Chondrocyte (in vitro differentiated cells): ENCODE measurements at regions not wholly inside any gene's neighbourhood (a gene's known extent, or its start where the extent isn't known, plus 50 kb on each side); places are given as distances from the start of the nearest gene placed in this dataset.

Experiments used
- DNase-seq: peaks from one replicate; pipeline ENCODE4 v3.0.0; 2021; ENCODE audit warnings: mixed read lengths, low spot score
- H3K27ac Mint-ChIP-seq: one replicate; pipeline ENCODE4 v1.8.0; 2021; ENCODE audit warnings: mild to moderate bottlenecking, moderate library complexity, mixed read lengths; ENCODE audit not compliant: unreplicated experiment
- H3K27me3 Mint-ChIP-seq: 2 replicates; pipeline ENCODE4 v1.8.0; 2021; ENCODE audit warnings: low read depth, mixed read lengths
- H3K36me3 Mint-ChIP-seq: 2 replicates; pipeline ENCODE4 v1.8.0; 2021; ENCODE audit warnings: low read depth, mixed read lengths
- H3K4me1 Mint-ChIP-seq: 2 replicates; pipeline ENCODE4 v1.8.0; 2021; ENCODE audit warnings: low read depth, mild to moderate bottlenecking, mixed read lengths
- H3K4me3 Mint-ChIP-seq: one replicate; pipeline ENCODE4 v1.8.0; 2021; ENCODE audit warnings: mild to moderate bottlenecking, moderate library complexity, mixed read lengths; ENCODE audit not compliant: unreplicated experiment
- H3K9me3 Mint-ChIP-seq: 2 replicates; pipeline ENCODE4 v1.8.0; 2021; ENCODE audit warnings: low read depth, mixed read lengths
- TF ChIP-seq, protein P1 (sequence below): fragments of 200-600 bp; sonication (generic); IDR thresholded peaks from 2 replicates; pipeline ENCODE4 v1.5.0; 2021; ENCODE audit warnings: antibody characterized with exemption, mild to moderate bottlenecking, moderate library complexity

GRCh38 chr2:192254444-192254843, 59.7 kb upstream of the TMEFF2 start:
- H3K9me3 Mint-ChIP-seq = no peaks in the 10 kb centered on the region
- peaks cover 7% of the 10 kb centered on the region for H3K4me1 Mint-ChIP-seq

GRCh38 chr2:192253692-192254091, 59.0 kb upstream of the TMEFF2 start:
- TF ChIP-seq, protein P1, sequence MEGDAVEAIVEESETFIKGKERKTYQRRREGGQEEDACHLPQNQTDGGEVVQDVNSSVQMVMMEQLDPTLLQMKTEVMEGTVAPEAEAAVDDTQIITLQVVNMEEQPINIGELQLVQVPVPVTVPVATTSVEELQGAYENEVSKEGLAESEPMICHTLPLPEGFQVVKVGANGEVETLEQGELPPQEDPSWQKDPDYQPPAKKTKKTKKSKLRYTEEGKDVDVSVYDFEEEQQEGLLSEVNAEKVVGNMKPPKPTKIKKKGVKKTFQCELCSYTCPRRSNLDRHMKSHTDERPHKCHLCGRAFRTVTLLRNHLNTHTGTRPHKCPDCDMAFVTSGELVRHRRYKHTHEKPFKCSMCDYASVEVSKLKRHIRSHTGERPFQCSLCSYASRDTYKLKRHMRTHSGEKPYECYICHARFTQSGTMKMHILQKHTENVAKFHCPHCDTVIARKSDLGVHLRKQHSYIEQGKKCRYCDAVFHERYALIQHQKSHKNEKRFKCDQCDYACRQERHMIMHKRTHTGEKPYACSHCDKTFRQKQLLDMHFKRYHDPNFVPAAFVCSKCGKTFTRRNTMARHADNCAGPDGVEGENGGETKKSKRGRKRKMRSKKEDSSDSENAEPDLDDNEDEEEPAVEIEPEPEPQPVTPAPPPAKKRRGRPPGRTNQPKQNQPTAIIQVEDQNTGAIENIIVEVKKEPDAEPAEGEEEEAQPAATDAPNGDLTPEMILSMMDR = no peak
- Mint-ChIP-seq H3K36me3 (no peaks in the 10 kb centered on the region), H3K4me1 (peaks cover 7% of the 10 kb centered on the region), H3K4me3 (no peak overlapping the region), H3K9me3 (peaks cover 2% of the 10 kb centered on the region), H3K27ac (no peak overlapping the region), H3K27me3 (no peaks in the 10 kb centered on the region)
- no peak for DNase-seq

More at GRCh38 chr2:192254444-192254843, 59.7 kb upstream of the TMEFF2 start:
- H3K27ac Mint-ChIP-seq = no peak overlapping the region
- no peaks in the 10 kb centered on the region for H3K36me3 Mint-ChIP-seq
- DNase-seq = no peak
- TF ChIP-seq, protein P1 = no peak
- H3K4me3 Mint-ChIP-seq = no peak overlapping the region
- no peaks in the 10 kb centered on the region for H3K27me3 Mint-ChIP-seq

- H3K36me3 Mint-ChIP-seq = no peaks in the 10 kb centered on the region
- peaks cover 7% of the 10 kb centered on the region for H3K4me1 Mint-ChIP-seq
- TF ChIP-seq, protein P1 = no peak
- H3K9me3 Mint-ChIP-seq = peaks cover 4% of the 10 kb centered on the region
- H3K4me3 Mint-ChIP-seq = no peak overlapping the region
- H3K27ac Mint-ChIP-seq = no peak overlapping the region
- H3K27me3 Mint-ChIP-seq = no peaks in the 10 kb centered on the region
- no peak for DNase-seq
Measured at GRCh38 chr2:192250961-192251360, 56.2 kb upstream of the TMEFF2 start.

DNA sequence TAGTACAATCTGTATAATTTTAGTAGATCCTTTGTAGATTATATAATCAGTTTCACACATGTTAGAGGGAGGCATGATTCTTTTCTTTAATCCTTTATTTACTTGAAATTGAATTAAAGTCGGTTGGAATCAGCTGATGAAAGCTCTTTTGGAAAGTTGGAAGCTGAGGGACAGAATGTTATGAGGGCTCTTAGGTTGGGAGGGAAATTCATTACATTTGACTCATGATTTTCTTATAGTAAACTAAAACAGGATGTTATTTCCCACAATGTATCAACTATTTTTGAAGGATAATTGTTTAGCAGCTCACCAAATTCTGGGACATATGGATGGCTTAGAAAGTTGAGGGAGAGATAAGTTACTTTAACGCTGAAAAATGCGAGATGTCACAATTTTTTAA, 52.7 kb upstream of the TMEFF2 start:
- Mint-ChIP-seq H3K4me1 (peaks cover 5% of the 10 kb centered on the region), H3K27me3 (no peaks in the 10 kb centered on the region), H3K36me3 (no peaks in the 10 kb centered on the region), H3K9me3 (peaks cover 4% of the 10 kb centered on the region), H3K27ac (no peak overlapping the region), H3K4me3 (no peak overlapping the region)
- no peak for DNase-seq
- TF ChIP-seq, protein P1 = no peak

DNA sequence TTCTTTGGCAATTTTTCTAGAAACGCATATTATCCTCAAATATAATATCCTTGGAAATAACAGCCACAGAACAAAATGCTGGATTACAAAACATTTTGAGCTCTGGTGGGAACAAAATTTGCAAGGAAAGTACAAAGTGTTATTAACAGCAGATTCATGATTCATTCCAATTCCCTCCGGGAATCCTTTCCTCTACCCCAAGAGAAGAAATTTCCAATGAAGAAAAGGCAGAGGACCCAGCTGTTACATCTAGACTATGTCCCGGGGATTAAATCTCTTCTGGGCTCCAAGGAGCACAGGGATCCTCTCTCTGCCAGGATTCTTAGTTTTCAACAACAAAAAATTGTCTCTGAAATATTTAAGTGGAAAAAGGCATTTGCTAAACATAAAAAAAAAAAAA, 51.6 kb upstream of the TMEFF2 start:
- Mint-ChIP-seq H3K27ac (no peak overlapping the region), H3K4me3 (no peak overlapping the region), H3K4me1 (peaks cover 5% of the 10 kb centered on the region), H3K36me3 (no peaks in the 10 kb centered on the region), H3K9me3 (peaks cover 4% of the 10 kb centered on the region), H3K27me3 (no peaks in the 10 kb centered on the region)
- TF ChIP-seq, protein P1 = no peak
- no peak for DNase-seq
